Activated T-cell treated with anti-CD3 and anti-CD28 coated beads, Interleukin-2, amount 50 U/mL, for 4 hours (primary cell): ENCODE measurements at regions not wholly inside any gene's neighbourhood (a gene's known extent, or its start where the extent isn't known, plus 50 kb on each side); places are given as distances from the start of the nearest gene placed in this dataset.
"Not testable (repeated sequence)": the region's sequence is repeated elsewhere in the genome, so short reads cannot be mapped to it uniquely, and the experiment has no call there.

ENCODE experiments used
- ATAC-seq, 2 donors: fragments of 200-7000 bp; cut with Tn5 transposase; one replicate each; pipeline ENCODE4 v1.10.0; 2021
- DNase-seq: peaks from one replicate; pipeline ENCODE4 v3.0.0-alpha.2; 2020
- H3K27me3 Mint-ChIP-seq: one replicate; pipeline ENCODE4 v1.8.0; 2021; ENCODE audit warnings: low read depth, mixed read lengths
- H3K36me3 Mint-ChIP-seq: one replicate; pipeline ENCODE4 v1.8.0; 2022; ENCODE audit warnings: mixed read lengths; ENCODE audit not compliant: insufficient read depth
- H3K4me1 Mint-ChIP-seq: one replicate; pipeline ENCODE4 v1.8.0; 2021; ENCODE audit warnings: low read depth, mixed read lengths
- H3K4me3 Mint-ChIP-seq: one replicate; pipeline ENCODE4 v1.8.0; 2021; ENCODE audit warnings: mild to moderate bottlenecking, moderate library complexity, mixed read lengths
- H3K9me3 Mint-ChIP-seq: one replicate; pipeline ENCODE4 v1.8.0; 2021; ENCODE audit warnings: mixed read lengths

- DNase-seq (no peak), ATAC-seq (no peak)
- H3K36me3 Mint-ChIP-seq, result no peaks in the 10 kb centered on the region
These were observed 109.0 kb upstream of the ALKAL2 start for GRCh38 chr2:396903-397302.

GRCh38 chr2:395886-396285 is 108.0 kb upstream of the ALKAL2 start:
- H3K4me3 Mint-ChIP-seq, result no peak overlapping the region
- no peaks in the 10 kb centered on the region for H3K9me3 Mint-ChIP-seq
- ATAC-seq, result no peak

More at GRCh38 chr2:396903-397302, 109.0 kb upstream of the ALKAL2 start:
- H3K4me1 Mint-ChIP-seq, result peaks cover 17% of the 10 kb centered on the region
- H3K4me3 Mint-ChIP-seq, result no peak overlapping the region
- H3K9me3 Mint-ChIP-seq, result no peaks in the 10 kb centered on the region
- peaks cover 6% of the 10 kb centered on the region for H3K27me3 Mint-ChIP-seq

GRCh38 chr2:393711-394696 is 106.1 kb upstream of the ALKAL2 start:
- H3K27me3 Mint-ChIP-seq, result peaks cover 6% of the 10 kb centered on the region
- peak; percentile 45 for DNase-seq
- peak overlapping the region; percentile 78 for H3K4me3 Mint-ChIP-seq
- no peaks in the 10 kb centered on the region for H3K36me3 Mint-ChIP-seq
- peak; percentile 86 to 89 for ATAC-seq
- peaks cover 17% of the 10 kb centered on the region for H3K4me1 Mint-ChIP-seq
- H3K9me3 Mint-ChIP-seq, result no peaks in the 10 kb centered on the region

More at GRCh38 chr2:395886-396285, 108.0 kb upstream of the ALKAL2 start:
- no peak for DNase-seq
- peaks cover 6% of the 10 kb centered on the region for H3K27me3 Mint-ChIP-seq
- peaks cover 17% of the 10 kb centered on the region for H3K4me1 Mint-ChIP-seq
- H3K36me3 Mint-ChIP-seq, result no peaks in the 10 kb centered on the region

- peaks cover 6% of the 10 kb centered on the region for H3K27me3 Mint-ChIP-seq
- DNase-seq (no peak), ATAC-seq (no peak)
- no peaks in the 10 kb centered on the region for H3K36me3 Mint-ChIP-seq
- no peaks in the 10 kb centered on the region for H3K9me3 Mint-ChIP-seq
- no peak overlapping the region for H3K4me3 Mint-ChIP-seq
- peaks cover 17% of the 10 kb centered on the region for H3K4me1 Mint-ChIP-seq
These were observed 105.0 kb upstream of the ALKAL2 start for GRCh38 chr2:392926-393280.

- Mint-ChIP-seq H3K36me3 (no peaks in the 10 kb centered on the region), H3K4me3 (no peak overlapping the region), H3K9me3 (no peaks in the 10 kb centered on the region), H3K27me3 (peaks cover 6% of the 10 kb centered on the region), H3K4me1 (peaks cover 17% of the 10 kb centered on the region)
- no peak for ATAC-seq
- no peak for DNase-seq
These were observed 104.5 kb upstream of the ALKAL2 start for GRCh38 chr2:392181-392925.

GRCh38 chr2:391696-392095 is 103.8 kb upstream of the ALKAL2 start:
- H3K4me3 Mint-ChIP-seq, result no peak overlapping the region
- ATAC-seq (no peak), DNase-seq (no peak)
- peaks cover 6% of the 10 kb centered on the region for H3K27me3 Mint-ChIP-seq
- no peaks in the 10 kb centered on the region for H3K36me3 Mint-ChIP-seq
- H3K9me3 Mint-ChIP-seq, result no peaks in the 10 kb centered on the region
- H3K4me1 Mint-ChIP-seq, result peaks cover 17% of the 10 kb centered on the region

- DNase-seq, result no peak
- ATAC-seq, result no peak
- Mint-ChIP-seq H3K4me1 (peaks cover 17% of the 10 kb centered on the region), H3K9me3 (no peaks in the 10 kb centered on the region), H3K36me3 (no peaks in the 10 kb centered on the region), H3K27me3 (peaks cover 6% of the 10 kb centered on the region), H3K4me3 (no peak overlapping the region)
These were observed 103.1 kb upstream of the ALKAL2 start for GRCh38 chr2:390959-391358.

- H3K27me3 Mint-ChIP-seq, DNase-seq, H3K9me3 Mint-ChIP-seq, H3K36me3 Mint-ChIP-seq, ATAC-seq, H3K4me3 Mint-ChIP-seq: not testable (repeated sequence)
- H3K4me1 Mint-ChIP-seq, result peaks cover 15% of the 10 kb centered on the region
These were observed 102.1 kb upstream of the ALKAL2 start for GRCh38 chr2:389985-390384.

GRCh38 chr2:388752-389151 is 100.9 kb upstream of the ALKAL2 start:
- not testable (repeated sequence) for H3K36me3 Mint-ChIP-seq, H3K4me1 Mint-ChIP-seq, H3K27me3 Mint-ChIP-seq, H3K4me3 Mint-ChIP-seq, H3K9me3 Mint-ChIP-seq, ATAC-seq, DNase-seq

- Mint-ChIP-seq H3K27me3 (peaks cover under 1% of the 10 kb centered on the region), H3K36me3 (no peaks in the 10 kb centered on the region), H3K9me3 (no peaks in the 10 kb centered on the region), H3K4me3 (no peak overlapping the region), H3K4me1 (peaks cover 1% of the 10 kb centered on the region)
- ATAC-seq (no peak), DNase-seq (no peak)
These were observed 100.1 kb upstream of the ALKAL2 start for GRCh38 chr2:387980-388421.

- ATAC-seq (no peak), DNase-seq (no peak)
- no peaks in the 10 kb centered on the region for H3K9me3 Mint-ChIP-seq
- no peaks in the 10 kb centered on the region for H3K36me3 Mint-ChIP-seq
- H3K4me3 Mint-ChIP-seq, result no peak overlapping the region
- H3K27me3 Mint-ChIP-seq, result no peaks in the 10 kb centered on the region
- no peaks in the 10 kb centered on the region for H3K4me1 Mint-ChIP-seq
These were observed 98.7 kb upstream of the ALKAL2 start for GRCh38 chr2:386406-387103.

- DNase-seq, result no peak
- Mint-ChIP-seq H3K27me3 (no peaks in the 10 kb centered on the region), H3K36me3 (no peaks in the 10 kb centered on the region), H3K4me3 (no peak overlapping the region), H3K4me1 (no peaks in the 10 kb centered on the region), H3K9me3 (no peaks in the 10 kb centered on the region)
- ATAC-seq, result no peak
These were observed 97.9 kb upstream of the ALKAL2 start for GRCh38 chr2:385785-386184.

- H3K4me3 Mint-ChIP-seq, result no peak overlapping the region
- no peaks in the 10 kb centered on the region for H3K27me3 Mint-ChIP-seq
- no peak for ATAC-seq
- no peak for DNase-seq
- no peaks in the 10 kb centered on the region for H3K9me3 Mint-ChIP-seq
- no peaks in the 10 kb centered on the region for H3K36me3 Mint-ChIP-seq
- H3K4me1 Mint-ChIP-seq, result no peaks in the 10 kb centered on the region
These were observed 97.2 kb upstream of the ALKAL2 start for GRCh38 chr2:385061-385460.

GRCh38 chr2:383888-384287 is 96.0 kb upstream of the ALKAL2 start:
- Mint-ChIP-seq H3K4me1 (no peaks in the 10 kb centered on the region), H3K27me3 (peaks cover 3% of the 10 kb centered on the region), H3K9me3 (no peaks in the 10 kb centered on the region), H3K4me3 (no peak overlapping the region), H3K36me3 (no peaks in the 10 kb centered on the region)
- DNase-seq (no peak), ATAC-seq (no peak)
